ENCODE measurements at regions not wholly inside any gene's neighbourhood (a gene's known extent, or its start where the extent isn't known, plus 50 kb on each side); places are given as distances from the start of the nearest gene placed in this dataset.

DNA sequence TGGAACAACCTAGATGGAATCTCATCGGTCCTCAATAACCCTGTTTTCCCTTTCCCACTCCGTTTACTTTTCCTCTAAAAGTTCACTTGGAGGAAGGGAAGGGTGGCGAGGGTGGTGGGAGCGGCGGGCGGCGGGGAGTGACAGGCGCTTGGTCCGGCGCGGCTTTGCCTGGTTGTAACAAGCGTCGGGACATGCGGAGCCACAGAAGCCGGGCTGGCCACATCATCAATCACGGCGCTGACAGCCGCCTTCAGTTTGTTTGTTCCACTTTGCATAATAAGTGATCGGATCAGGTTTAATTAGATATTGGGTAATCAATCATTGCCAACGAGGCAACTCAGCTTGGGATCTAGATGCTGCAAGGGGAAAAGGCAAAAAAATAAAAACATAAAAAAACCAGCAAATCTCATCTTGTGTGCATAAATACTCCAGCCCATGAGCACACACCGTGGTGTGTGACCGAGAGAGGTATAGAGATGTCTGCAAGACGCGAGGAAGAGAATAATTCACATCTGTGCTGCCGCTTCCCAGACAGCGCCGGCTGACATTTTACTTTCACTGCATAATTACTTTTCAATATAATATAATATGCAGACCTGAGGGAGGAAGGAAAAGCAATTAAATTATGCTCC, 396.2 kb upstream of the IRX4 start:
- Mint-ChIP-seq H3K27me3 (ENCODE audit: insufficient read depth, unreplicated experiment) (peaks cover 19% of the 10 kb centered on the region), H3K4me3 (ENCODE audit: unreplicated experiment) (no peak overlapping the region), H3K27ac (ENCODE audit: low read depth, unreplicated experiment) (no peak overlapping the region), H3K36me3 (ENCODE audit: insufficient read depth, unreplicated experiment) (peaks cover 6% of the 10 kb centered on the region), H3K9me3 (ENCODE audit: unreplicated experiment) (peaks cover 9% of the 10 kb centered on the region), H3K4me1 (ENCODE audit: insufficient read depth, unreplicated experiment) (no peaks in the 10 kb centered on the region)
- ChIA-PET CTCF (no interaction called here), POLR2A (no interaction called here)
- intact Hi-C loops (cut with micrococcal nuclease), result no loop called here
- TF ChIP-seq, protein P1, sequence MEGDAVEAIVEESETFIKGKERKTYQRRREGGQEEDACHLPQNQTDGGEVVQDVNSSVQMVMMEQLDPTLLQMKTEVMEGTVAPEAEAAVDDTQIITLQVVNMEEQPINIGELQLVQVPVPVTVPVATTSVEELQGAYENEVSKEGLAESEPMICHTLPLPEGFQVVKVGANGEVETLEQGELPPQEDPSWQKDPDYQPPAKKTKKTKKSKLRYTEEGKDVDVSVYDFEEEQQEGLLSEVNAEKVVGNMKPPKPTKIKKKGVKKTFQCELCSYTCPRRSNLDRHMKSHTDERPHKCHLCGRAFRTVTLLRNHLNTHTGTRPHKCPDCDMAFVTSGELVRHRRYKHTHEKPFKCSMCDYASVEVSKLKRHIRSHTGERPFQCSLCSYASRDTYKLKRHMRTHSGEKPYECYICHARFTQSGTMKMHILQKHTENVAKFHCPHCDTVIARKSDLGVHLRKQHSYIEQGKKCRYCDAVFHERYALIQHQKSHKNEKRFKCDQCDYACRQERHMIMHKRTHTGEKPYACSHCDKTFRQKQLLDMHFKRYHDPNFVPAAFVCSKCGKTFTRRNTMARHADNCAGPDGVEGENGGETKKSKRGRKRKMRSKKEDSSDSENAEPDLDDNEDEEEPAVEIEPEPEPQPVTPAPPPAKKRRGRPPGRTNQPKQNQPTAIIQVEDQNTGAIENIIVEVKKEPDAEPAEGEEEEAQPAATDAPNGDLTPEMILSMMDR (IDR thresholded peaks at IDR 0.05; ENCODE audit: unreplicated experiment), result no peak
- no peak for DNase-seq (ENCODE audit: unreplicated experiment)
- no TSS peak for BruUV-seq (replicated peaks)

DNA sequence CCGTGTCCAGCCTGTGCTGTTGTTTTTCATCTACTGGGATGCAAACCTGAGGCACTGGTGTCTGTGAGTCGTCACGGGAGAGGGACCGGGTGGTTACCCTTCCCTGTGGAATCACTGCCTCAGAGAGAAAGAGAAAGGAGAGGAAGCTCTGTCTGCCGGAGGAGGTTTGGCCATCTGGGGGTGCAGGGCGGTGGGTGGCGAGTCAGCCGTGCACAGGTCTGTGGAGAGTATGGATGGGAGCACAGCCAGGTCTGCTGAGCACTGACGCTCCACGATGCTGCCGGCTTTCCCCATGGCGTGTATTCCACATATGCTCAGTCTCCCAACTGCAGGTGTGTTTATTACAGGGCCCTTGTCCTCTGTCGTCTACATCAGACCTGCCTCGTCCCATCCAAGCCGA, 395.2 kb upstream of the IRX4 start:
- intact Hi-C loops (cut with micrococcal nuclease), result no loop called here
- Mint-ChIP-seq H3K9me3 (ENCODE audit: unreplicated experiment) (peaks cover 9% of the 10 kb centered on the region), H3K4me3 (ENCODE audit: unreplicated experiment) (no peak overlapping the region), H3K36me3 (ENCODE audit: insufficient read depth, unreplicated experiment) (peaks cover 6% of the 10 kb centered on the region), H3K27me3 (ENCODE audit: insufficient read depth, unreplicated experiment) (peaks cover 22% of the 10 kb centered on the region), H3K27ac (ENCODE audit: low read depth, unreplicated experiment) (no peak overlapping the region), H3K4me1 (ENCODE audit: insufficient read depth, unreplicated experiment) (no peaks in the 10 kb centered on the region)
- TF ChIP-seq, protein P1 (IDR thresholded peaks at IDR 0.05; ENCODE audit: unreplicated experiment), result no peak
- POLR2A ChIA-PET, result no interaction called here
- CTCF ChIA-PET, result no interaction called here
- BruUV-seq (replicated peaks), result no TSS peak
- no peak for DNase-seq (ENCODE audit: unreplicated experiment)

DNA sequence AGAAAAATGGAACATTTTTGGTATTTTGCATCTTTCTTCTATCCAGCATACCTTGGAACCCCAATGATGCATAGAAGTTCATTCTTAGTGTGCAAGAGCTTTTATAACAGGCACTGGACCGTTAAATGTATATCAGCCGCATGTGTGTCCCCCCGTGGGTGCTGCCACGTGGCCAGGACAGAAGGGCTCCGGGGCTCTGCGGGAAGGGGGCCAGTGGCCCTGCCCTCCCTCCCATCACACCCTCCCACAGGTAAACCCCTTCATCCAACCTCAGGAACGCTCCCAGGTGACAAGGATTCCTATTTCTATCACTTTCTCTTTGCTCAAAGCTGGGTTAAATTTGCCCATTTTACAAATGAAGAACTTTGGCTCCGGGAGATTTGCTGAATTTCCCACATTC, 393.4 kb upstream of the IRX4 start:
- Mint-ChIP-seq H3K9me3 (ENCODE audit: unreplicated experiment) (peaks cover 9% of the 10 kb centered on the region), H3K36me3 (ENCODE audit: insufficient read depth, unreplicated experiment) (peaks cover 6% of the 10 kb centered on the region), H3K4me3 (ENCODE audit: unreplicated experiment) (no peak overlapping the region), H3K4me1 (ENCODE audit: insufficient read depth, unreplicated experiment) (no peaks in the 10 kb centered on the region), H3K27me3 (ENCODE audit: insufficient read depth, unreplicated experiment) (peaks cover 22% of the 10 kb centered on the region), H3K27ac (ENCODE audit: low read depth, unreplicated experiment) (no peak overlapping the region)
- ChIA-PET CTCF (no interaction called here), POLR2A (no interaction called here)
- no TSS peak for BruUV-seq (replicated peaks)
- TF ChIP-seq, protein P1 (IDR thresholded peaks at IDR 0.05; ENCODE audit: unreplicated experiment), result no peak
- DNase-seq (ENCODE audit: unreplicated experiment), result no peak
- intact Hi-C loops (cut with micrococcal nuclease), result no loop called here

DNA sequence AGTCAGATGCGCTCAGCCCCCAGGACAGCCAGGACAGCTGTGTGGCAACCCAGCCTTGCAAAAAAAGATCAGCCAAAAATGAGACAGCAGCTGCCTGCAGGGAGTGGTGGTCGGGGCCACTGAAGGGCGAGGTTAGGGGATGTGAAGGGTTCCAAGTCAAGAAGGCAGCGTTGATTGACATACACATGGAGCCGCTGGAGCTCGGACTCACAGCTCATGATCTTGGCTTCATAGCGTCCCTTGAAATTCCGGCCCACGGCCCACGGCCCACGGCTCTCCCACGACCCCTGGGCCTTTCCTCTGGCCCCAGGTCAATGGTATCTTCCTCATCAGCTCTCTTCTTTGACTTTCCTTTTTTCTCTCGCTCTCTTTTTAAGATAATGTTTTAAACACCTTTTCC, 390.0 kb upstream of the IRX4 start:
- H3K9me3 Mint-ChIP-seq (ENCODE audit: unreplicated experiment), result no peaks in the 10 kb centered on the region
- H3K36me3 Mint-ChIP-seq (ENCODE audit: insufficient read depth, unreplicated experiment), result peaks cover 6% of the 10 kb centered on the region
- intact Hi-C loops (cut with micrococcal nuclease), result no loop called here
- no peaks in the 10 kb centered on the region for H3K4me1 Mint-ChIP-seq (ENCODE audit: insufficient read depth, unreplicated experiment)
- POLR2A ChIA-PET, result no interaction called here
- no TSS peak for BruUV-seq (replicated peaks)
- DNase-seq (ENCODE audit: unreplicated experiment), result no peak
- CTCF ChIA-PET, result no interaction called here
- peaks cover 40% of the 10 kb centered on the region for H3K27me3 Mint-ChIP-seq (ENCODE audit: insufficient read depth, unreplicated experiment)
- H3K27ac Mint-ChIP-seq (ENCODE audit: low read depth, unreplicated experiment), result no peak overlapping the region
- TF ChIP-seq, protein P1 (IDR thresholded peaks at IDR 0.05; ENCODE audit: unreplicated experiment), result no peak
- no peak overlapping the region for H3K4me3 Mint-ChIP-seq (ENCODE audit: unreplicated experiment)

All from MCF 10A (cell line).